ENCODE measurements at regions not wholly inside any gene's neighbourhood (a gene's known extent, or its start where the extent isn't known, plus 50 kb on each side); places are given as distances from the start of the nearest gene placed in this dataset.
A peak's percentile ranks its signal among the peaks of the same experiment; 100 is the strongest.

DNA sequence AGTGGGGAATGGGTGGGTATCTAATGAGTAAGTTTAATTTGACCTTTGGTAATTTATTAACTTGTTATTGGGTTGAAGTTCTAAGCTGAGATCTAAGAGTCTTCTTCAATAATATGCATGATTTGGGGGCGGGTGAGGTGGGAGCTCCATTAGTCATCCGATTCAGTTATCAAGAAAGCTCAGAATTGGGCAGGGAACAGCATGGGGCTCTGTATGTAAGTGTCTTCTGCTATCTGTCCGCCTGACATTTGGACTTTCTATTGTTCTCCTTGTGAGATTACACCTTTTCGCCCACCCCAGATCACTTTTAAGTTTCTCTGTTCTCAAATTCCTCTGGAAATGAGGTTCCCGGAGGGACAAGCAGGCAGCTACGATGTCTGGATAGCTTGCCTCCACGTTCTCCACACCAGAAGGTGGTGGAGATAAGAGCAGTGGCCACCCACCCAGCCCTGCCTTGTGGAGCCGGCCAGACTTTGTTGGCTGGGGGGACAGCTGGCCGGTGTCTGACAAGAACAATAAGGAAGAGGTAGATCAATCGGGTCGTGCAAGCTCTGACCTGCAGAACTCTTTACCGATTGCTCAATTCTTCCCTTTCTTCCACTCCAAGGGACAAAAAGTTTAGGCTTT, 75.5 kb upstream of the GATA6 start:
- in situ Hi-C loops (cut with HindIII; ENCODE audit: low pct_unique_long_range_greater_than_20kb, low sequenced_read_pairs) = no loop called here
- DNase-seq (ENCODE audit: low read depth) = no peak

DNA sequence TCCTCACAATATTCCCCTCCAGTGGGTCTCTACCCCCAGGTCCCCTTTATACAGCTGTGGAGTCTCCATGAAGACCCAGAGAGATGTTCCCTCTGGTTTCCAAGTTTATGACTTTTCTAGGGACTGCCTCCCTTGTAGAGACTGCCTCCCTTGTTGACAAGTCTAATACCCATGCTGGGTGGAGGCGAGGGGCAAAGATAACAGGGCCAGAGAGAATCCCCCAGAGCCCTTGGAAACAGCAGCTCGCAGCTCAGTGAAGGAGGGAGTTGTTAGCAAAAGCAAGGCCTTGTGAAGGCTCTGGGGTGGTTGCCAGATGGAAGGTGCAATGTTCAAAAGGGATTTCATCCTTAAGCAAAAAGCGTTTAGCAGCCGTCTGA, 75.0 kb upstream of the GATA6 start:
- no peak for DNase-seq (ENCODE audit: low read depth)
- in situ Hi-C loops (cut with HindIII; ENCODE audit: low pct_unique_long_range_greater_than_20kb, low sequenced_read_pairs) = no loop called here

DNA sequence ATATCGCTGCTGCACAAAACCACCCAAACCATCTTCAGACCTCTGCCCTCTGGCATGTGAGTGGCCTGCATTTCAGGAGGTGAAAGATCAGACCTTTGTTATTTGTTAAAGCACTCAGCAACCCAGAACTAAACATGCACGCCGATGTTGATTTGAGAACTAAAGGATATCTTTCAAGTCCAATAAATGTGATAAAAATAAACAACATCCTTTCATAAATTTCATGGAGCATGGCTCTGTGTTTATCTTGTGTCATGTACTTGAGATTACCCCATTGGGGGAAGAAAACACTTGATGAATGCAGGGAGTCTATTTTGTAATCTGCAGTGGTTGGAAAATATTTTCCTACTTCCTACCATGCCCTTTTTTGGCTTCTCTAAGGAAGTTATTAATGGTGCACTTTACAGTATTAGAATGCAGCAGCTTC, 70.8 kb upstream of the GATA6 start:
- no peak for DNase-seq (ENCODE audit: low read depth)
- in situ Hi-C loops (cut with HindIII; ENCODE audit: low pct_unique_long_range_greater_than_20kb, low sequenced_read_pairs) = no loop called here

DNA sequence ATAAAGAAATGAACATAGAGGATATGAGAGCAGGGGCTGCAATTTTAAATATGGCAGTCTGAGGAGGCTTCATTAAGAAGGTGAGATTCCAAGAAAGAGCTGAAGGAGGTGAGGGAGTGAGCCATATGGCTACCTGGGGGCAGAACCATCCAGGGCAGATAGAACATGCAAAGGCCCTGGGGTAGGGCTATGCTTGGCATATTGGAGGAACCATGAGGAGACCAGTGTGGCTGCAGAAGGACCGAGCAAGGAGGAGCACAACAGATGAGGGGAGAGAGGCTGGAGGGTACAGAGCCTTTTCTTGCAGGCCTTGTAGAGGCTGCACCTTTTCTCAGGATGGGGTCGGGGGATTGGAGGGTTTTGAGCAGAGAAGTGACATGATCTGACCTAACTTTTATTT, 69.5 kb upstream of the GATA6 start:
- no peak for DNase-seq (ENCODE audit: low read depth)
- in situ Hi-C loops (cut with HindIII; ENCODE audit: low pct_unique_long_range_greater_than_20kb, low sequenced_read_pairs) = no loop called here

DNA sequence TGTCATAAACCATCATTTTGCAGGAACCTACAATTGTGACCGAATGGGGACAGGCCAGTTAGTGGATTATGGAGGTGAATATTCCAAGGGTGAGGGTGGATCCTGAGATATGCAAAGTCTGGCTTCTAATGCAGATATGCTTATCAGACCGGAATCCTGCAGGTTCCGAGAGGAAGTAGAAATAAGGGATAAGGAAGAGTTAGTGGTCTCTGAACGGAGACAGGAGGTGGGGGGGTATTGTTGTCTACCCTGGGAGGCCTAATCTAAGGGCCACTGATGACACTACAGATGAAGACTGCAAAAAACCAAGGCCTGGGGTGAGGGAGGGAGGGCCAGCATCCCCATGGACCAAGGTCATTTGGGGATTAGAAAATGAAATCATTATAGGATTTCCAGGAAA, 67.7 kb upstream of the GATA6 start:
- DNase-seq (ENCODE audit: low read depth) = no peak
- in situ Hi-C loops (cut with HindIII; ENCODE audit: low pct_unique_long_range_greater_than_20kb, low sequenced_read_pairs) = no loop called here

DNA sequence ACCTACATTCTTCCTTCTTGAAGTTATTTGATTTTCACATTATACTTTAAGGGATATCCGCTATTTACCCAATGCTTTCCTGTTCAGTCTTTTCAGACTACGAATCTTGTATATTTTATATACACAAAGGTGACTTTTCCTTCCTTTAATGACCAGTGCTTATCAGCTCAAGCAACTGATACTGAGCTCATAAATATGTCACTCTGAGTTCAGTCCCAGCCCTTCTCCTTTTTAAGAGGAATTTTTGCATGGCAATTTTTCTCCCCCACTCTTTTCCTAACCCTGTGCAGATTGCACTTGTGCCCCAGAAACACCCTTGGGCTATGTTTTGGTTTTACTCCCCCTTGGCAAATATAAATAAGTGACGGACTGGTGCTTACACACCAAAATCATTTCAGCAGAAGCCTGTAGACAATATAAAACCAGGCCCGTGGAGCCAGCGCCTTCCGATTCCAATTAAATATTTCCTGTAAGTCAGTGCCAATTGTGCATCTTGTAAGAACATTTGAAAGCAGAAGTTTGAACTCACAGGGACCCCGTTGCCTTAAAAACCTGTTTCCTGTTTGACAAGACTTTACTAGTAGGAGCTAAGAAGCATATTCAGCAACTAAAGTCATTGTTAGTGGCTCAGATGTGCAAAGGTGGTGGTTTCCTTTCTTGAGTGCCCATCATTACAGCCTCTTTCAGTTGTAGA, 66.3 kb upstream of the GATA6 start:
- in situ Hi-C loops (cut with HindIII; ENCODE audit: low pct_unique_long_range_greater_than_20kb, low sequenced_read_pairs) = no loop called here
- DNase-seq (ENCODE audit: low read depth) = no peak

DNA sequence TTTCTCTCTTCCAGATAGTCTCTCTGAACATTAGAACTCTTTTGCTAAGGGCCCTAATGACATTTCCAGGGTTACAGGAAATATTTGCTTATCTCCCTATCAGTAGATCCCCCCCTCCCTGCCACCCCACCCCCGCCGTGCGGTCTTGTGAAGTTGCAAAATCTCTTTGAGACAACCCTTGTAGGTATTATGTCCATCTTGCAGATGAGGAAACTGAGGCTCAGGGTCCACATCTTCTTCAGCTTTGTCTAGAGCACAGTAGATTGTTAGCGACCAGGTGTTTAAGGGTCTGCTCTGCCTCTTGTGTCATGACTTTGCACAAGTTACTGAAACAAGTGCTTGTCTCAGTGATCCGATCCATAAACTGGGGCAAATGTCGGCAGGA, 65.8 kb upstream of the GATA6 start:
- in situ Hi-C loops (cut with HindIII; ENCODE audit: low pct_unique_long_range_greater_than_20kb, low sequenced_read_pairs) = no loop called here
- no peak for DNase-seq (ENCODE audit: low read depth)

DNA sequence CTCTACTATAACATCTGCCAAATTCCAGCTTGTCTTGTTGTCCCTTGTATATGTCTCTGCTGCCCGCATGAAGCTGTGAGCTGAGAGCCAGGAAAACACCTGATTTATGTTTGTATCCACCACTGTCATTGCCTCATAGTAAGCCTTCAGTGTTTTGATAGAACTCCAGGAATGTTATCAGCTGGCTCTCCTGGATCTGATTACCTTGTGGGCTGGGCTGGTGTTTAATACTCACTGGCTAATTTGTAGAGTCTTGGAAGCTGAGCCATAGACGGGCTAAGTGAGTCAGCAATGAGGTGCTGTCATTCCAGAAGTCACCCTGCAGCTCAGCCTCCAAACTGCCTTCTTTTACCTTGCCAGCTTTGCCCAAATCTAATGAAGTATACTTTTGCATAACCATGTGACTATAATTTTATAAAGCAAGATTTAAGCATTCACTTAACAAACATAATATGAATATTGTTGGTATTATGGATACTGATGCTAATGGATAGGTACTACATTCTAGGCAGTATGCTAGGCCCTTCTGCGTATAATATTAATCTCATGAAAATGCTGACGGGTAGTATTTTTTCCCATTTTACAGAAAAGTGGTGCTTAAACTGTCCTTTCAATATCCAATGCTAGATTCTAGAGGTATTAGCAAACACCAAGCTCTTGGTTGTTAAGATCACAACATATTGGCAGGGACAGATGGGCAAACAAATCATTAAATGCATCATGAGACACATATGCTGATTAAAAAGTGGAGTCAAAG, 62.7 kb upstream of the GATA6 start:
- peak; percentile 72 for DNase-seq (ENCODE audit: low read depth)

DNA sequence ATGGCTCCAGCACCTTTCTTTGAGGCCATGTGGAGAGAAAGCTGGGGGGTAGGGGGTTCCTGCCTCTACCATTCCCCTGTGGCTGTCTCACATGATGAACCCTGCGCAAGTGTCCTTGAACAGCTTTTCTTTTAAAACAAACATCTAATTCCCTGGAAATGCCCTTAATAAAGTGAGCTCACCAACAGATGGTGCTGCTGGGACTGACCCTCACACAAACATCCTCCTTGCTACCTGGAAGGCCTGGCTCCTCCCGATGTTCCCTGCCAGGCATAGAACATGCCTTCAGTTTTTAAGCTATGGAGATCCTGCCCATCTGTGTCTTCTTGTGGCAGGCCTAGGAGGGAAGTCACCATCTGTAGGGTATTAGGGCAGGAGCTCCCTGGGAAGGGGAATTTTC, 60.7 kb upstream of the GATA6 start:
- in situ Hi-C loops (cut with HindIII; ENCODE audit: low pct_unique_long_range_greater_than_20kb, low sequenced_read_pairs) = no loop called here
- no peak for DNase-seq (ENCODE audit: low read depth)

More for the DNA sequence above, 62.7 kb upstream of the GATA6 start:
- in situ Hi-C loops (cut with HindIII; ENCODE audit: low pct_unique_long_range_greater_than_20kb, low sequenced_read_pairs) = no loop called here

DNA sequence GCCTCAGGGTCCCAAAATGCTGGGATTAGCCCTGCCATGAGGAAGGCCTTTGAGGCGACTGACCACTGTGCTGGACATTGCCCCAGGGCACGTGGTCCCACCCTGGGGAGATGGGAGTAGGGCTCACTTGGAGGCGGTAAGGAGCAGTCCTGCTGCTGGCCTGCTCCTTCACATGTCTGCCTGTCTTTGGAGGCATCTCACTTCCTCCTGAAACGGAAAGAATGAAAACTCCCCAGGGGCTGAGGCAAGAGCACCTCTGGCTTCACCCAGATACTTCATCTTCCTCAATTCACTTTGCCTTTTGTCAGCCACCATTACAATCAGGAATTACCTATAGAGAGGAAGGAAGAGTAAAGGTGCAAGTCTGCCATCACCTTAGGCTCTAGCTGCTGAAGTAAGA, 59.9 kb upstream of the GATA6 start:
- in situ Hi-C loops (cut with HindIII; ENCODE audit: low pct_unique_long_range_greater_than_20kb, low sequenced_read_pairs) = no loop called here

DNA sequence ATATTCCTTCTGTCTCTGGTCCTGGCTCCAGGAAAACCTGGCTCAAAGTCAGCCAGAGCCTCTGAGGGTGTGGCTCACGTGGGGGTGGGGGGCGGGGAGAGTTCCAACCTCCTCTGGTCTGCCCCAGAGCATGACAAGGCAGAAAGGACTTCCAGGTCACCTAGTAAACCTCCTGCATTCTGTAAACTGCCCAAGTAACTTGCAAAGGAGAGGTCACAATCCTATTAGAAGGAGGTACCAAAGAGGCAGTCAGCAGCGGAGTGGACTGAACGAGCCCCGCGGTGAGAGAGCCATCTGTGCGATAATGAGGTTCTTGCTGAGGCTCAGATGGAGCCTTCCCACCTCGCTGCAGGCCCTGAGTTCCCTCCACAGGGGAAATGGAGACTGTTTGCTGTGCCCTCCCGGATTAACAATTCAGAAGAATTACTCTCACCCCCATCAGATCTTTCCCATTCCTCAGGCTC, 58.9 kb upstream of the GATA6 start:
- in situ Hi-C loops (cut with HindIII; ENCODE audit: low pct_unique_long_range_greater_than_20kb, low sequenced_read_pairs) = no loop called here
- peak; percentile 20 for DNase-seq (ENCODE audit: low read depth)

More for the DNA sequence above, 59.9 kb upstream of the GATA6 start:
- DNase-seq (ENCODE audit: low read depth) = no peak

DNA sequence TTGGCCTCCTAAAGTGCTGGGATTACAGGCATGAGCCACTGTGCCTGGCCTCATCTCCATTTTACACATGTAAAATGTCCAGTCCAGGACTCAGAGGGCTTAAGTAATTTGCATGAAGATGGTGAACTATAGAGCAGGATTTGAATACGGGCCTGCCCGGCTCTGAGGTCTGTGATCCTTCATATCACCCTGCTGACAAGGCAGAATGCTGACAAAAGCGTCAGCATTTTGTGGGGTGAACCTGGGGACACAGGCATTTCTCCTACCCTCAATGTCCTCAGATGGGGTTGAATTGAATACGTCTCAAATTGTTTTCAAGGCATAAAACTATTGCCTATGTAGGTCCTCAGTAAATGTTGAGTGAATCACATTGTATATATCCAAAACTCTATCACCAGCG, 57.2 kb upstream of the GATA6 start:
- no peak for DNase-seq (ENCODE audit: low read depth)
- in situ Hi-C loops (cut with HindIII; ENCODE audit: low pct_unique_long_range_greater_than_20kb, low sequenced_read_pairs) = no loop called here

DNA sequence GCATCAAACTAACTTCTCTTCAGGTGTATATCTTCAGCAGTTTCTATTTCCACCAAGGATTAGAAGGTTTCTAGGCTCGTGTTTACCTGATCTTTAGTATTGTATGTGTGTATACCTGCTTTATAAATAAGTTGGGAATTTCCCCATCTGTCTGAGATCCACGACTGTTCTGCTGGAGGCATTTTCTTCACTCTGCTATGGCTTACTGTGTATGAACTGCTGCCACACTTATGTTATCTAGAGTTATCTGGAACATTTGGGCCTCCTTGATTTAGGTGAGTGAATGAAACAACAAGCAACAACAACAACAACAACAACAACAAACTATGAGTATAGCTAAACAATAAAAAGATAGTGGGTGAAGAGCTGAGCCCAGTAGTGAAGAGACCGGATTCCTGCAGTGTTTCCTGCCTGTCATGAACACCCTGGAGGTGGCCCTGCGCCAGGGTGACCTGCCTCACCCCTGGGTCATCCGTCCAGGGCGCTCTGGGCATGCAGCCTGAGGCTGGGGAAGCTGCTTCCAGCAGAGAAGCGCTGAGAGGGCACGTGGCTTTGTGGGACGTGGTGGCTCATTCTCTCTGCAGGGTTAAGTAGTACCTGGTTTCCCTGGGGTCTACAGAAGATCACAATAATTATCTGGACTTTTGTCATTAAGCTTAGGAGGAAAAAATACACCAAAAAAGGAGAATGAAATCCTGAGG, 56.1 kb upstream of the GATA6 start:
- no peak for DNase-seq (ENCODE audit: low read depth)
- in situ Hi-C loops (cut with HindIII; ENCODE audit: low pct_unique_long_range_greater_than_20kb, low sequenced_read_pairs) = no loop called here

DNA sequence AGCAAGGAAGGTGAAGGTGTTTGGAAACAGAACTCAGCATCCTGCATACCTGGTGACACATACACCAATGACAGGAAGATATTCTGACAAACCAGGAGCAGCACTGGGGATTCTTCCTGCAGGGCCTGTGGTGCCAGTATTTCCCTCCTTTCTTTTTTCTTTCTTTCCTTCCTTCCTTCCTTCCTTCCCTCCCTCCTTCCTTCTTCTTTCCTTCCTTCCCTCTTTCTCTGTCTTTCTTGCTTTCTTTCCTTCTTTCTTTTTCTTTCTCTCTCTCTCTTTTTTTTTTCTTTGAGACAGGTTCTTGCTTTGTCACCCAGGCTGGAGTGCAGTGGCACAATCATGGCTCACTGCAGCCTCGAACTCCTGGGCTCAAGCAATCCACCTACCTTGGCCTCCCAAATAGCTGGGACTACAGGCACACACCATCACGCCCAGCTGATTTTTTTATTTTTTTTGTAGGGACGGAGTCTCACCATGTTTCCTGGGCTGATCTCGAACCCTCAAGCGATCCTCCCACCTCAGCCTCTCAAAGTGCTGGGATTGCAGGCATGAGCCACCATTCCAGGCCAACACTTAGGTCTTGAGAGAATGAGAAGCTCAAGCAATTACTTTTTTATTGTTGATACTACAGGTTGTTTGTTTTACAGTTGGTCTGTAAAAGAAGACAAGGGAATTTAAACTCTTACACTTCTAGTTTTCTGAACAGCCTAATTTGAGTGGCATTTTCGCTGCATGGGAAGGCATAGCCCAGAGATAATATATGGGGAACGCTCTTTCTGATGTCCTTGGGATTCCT, 54.7 kb upstream of the GATA6 start:
- in situ Hi-C loops (cut with HindIII; ENCODE audit: low pct_unique_long_range_greater_than_20kb, low sequenced_read_pairs) = no loop called here
- DNase-seq (ENCODE audit: low read depth) = no peak

DNA sequence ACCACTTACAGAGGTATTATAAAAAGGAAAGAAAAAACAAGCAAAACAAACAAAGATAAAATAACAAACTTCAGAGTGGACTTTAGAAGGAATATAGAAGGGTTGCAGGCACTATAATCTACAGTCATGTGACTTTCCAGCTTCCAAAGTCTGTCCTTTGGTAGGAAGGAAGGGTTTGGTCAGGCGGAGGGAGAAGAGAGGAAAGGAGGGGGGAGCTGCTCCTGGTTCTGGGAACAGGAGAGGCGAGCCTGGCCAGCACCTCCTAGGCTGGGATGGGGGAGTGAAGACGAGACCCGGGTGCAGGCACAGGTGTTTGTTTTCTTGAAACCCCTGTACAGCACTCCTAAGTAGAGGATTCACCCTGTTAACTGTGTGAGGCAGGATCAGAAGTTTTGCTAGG, 53.8 kb upstream of the GATA6 start:
- no peak for DNase-seq (ENCODE audit: low read depth)
- in situ Hi-C loops (cut with HindIII; ENCODE audit: low pct_unique_long_range_greater_than_20kb, low sequenced_read_pairs) = no loop called here

Measured in Caki2 (cell line).